ENCODE measurements at regions not wholly inside any gene's neighbourhood (a gene's known extent, or its start where the extent isn't known, plus 50 kb on each side); places are given as distances from the start of the nearest gene placed in this dataset.
"Not testable (repeated sequence)": the region's sequence is repeated elsewhere in the genome, so short reads cannot be mapped to it uniquely, and the experiment has no call there.

- no peak for DNase-seq (ENCODE audit: low read depth)
These were observed 307.1 kb upstream of the ADCY2 start for GRCh38 chr5:7088849-7089248.

- no peak for DNase-seq (ENCODE audit: low read depth)
These were observed 301.3 kb upstream of the ADCY2 start for GRCh38 chr5:7094626-7095025.

- DNase-seq (ENCODE audit: low read depth) = no peak
These were observed 299.6 kb upstream of the ADCY2 start for GRCh38 chr5:7096294-7096693.

GRCh38 chr5:7105358-7105757 is 290.6 kb upstream of the ADCY2 start:
- no peak for DNase-seq (ENCODE audit: low read depth)

GRCh38 chr5:7117961-7118360 is 278.0 kb upstream of the ADCY2 start:
- DNase-seq (ENCODE audit: low read depth) = no peak

GRCh38 chr5:7131680-7132079 is 264.3 kb upstream of the ADCY2 start:
- no peak for DNase-seq (ENCODE audit: low read depth)

GRCh38 chr5:7146886-7147285 is 249.1 kb upstream of the ADCY2 start:
- no peak for DNase-seq (ENCODE audit: low read depth)

- no peak for DNase-seq (ENCODE audit: low read depth)
These were observed 238.9 kb upstream of the ADCY2 start for GRCh38 chr5:7157083-7157482.

GRCh38 chr5:7169240-7169878 is 226.6 kb upstream of the ADCY2 start:
- no peak for DNase-seq (ENCODE audit: low read depth)

- DNase-seq (ENCODE audit: low read depth) = not testable (repeated sequence)
These were observed 225.2 kb upstream of the ADCY2 start for GRCh38 chr5:7170785-7171184.

- DNase-seq (ENCODE audit: low read depth) = no peak
These were observed 216.6 kb upstream of the ADCY2 start for GRCh38 chr5:7179364-7179763.

GRCh38 chr5:7181841-7182240 is 214.1 kb upstream of the ADCY2 start:
- no peak for DNase-seq (ENCODE audit: low read depth)

GRCh38 chr5:7185742-7186141 is 210.2 kb upstream of the ADCY2 start:
- no peak for DNase-seq (ENCODE audit: low read depth)

GRCh38 chr5:7186818-7187217 is 209.1 kb upstream of the ADCY2 start:
- DNase-seq (ENCODE audit: low read depth) = no peak

GRCh38 chr5:7190712-7191250 is 205.2 kb upstream of the ADCY2 start:
- DNase-seq (ENCODE audit: low read depth) = no peak

- DNase-seq (ENCODE audit: low read depth) = no peak
These were observed 203.9 kb upstream of the ADCY2 start for GRCh38 chr5:7192016-7192415.

GRCh38 chr5:7202846-7203245 is 193.1 kb upstream of the ADCY2 start:
- no peak for DNase-seq (ENCODE audit: low read depth)

- DNase-seq (ENCODE audit: low read depth) = no peak
These were observed 188.0 kb upstream of the ADCY2 start for GRCh38 chr5:7207979-7208378.

GRCh38 chr5:7208938-7209337 is 187.0 kb upstream of the ADCY2 start:
- DNase-seq (ENCODE audit: low read depth) = no peak

- no peak for DNase-seq (ENCODE audit: low read depth)
These were observed 186.3 kb upstream of the ADCY2 start for GRCh38 chr5:7209658-7210057.

- DNase-seq (ENCODE audit: low read depth) = no peak
These were observed 185.4 kb upstream of the ADCY2 start for GRCh38 chr5:7210549-7210948.

- no peak for DNase-seq (ENCODE audit: low read depth)
These were observed 182.4 kb upstream of the ADCY2 start for GRCh38 chr5:7213525-7213924.

GRCh38 chr5:7214906-7215416 is 181.0 kb upstream of the ADCY2 start:
- no peak for DNase-seq (ENCODE audit: low read depth)

- DNase-seq (ENCODE audit: low read depth) = no peak
These were observed 177.8 kb upstream of the ADCY2 start for GRCh38 chr5:7218141-7218540.
